WERI-Rb-1 (cell line): ENCODE measurements at regions not wholly inside any gene's neighbourhood (a gene's known extent, or its start where the extent isn't known, plus 50 kb on each side); places are given as distances from the start of the nearest gene placed in this dataset.

Experiments
- DNase-seq: peaks from one replicate; pipeline ENCODE4 v3.0.0-alpha.2; 2020
- H3K27ac ChIP-seq: fragments of 250-450 bp; sonication (Bioruptor Pico); 2 replicates; pipeline ENCODE4 v1.5.1; 2020; ENCODE audit warnings: mild to moderate bottlenecking, moderate library complexity
- H3K27me3 ChIP-seq: fragments of 250-450 bp; sonication (Bioruptor Pico); 2 replicates; pipeline ENCODE4 v1.5.1; 2021; ENCODE audit warnings: mild to moderate bottlenecking, low read depth, moderate library complexity; ENCODE audit not compliant: insufficient read depth, severe bottlenecking
- H3K36me3 ChIP-seq: fragments of 250-450 bp; sonication (Bioruptor Pico); 2 replicates; pipeline ENCODE4 v1.5.1; 2020; ENCODE audit warnings: mild to moderate bottlenecking, moderate library complexity
- H3K4me3 ChIP-seq: 2 replicates; pipeline ENCODE4 v1.5.1; 2011; ENCODE audit warnings: low read depth, mild to moderate bottlenecking, control low read depth, low read length
- H3K9me3 ChIP-seq: fragments of 250-450 bp; sonication (Bioruptor Pico); 2 replicates; pipeline ENCODE4 v1.5.1; 2021; ENCODE audit warnings: mild to moderate bottlenecking, moderate library complexity; ENCODE audit not compliant: severe bottlenecking
- CTCF ChIP-seq: IDR thresholded peaks from 2 replicates; pipeline ENCODE4 v1.5.1; 2011; ENCODE audit warnings: low read depth, mild to moderate bottlenecking, control low read depth, inconsistent platforms, low read length

DNA sequence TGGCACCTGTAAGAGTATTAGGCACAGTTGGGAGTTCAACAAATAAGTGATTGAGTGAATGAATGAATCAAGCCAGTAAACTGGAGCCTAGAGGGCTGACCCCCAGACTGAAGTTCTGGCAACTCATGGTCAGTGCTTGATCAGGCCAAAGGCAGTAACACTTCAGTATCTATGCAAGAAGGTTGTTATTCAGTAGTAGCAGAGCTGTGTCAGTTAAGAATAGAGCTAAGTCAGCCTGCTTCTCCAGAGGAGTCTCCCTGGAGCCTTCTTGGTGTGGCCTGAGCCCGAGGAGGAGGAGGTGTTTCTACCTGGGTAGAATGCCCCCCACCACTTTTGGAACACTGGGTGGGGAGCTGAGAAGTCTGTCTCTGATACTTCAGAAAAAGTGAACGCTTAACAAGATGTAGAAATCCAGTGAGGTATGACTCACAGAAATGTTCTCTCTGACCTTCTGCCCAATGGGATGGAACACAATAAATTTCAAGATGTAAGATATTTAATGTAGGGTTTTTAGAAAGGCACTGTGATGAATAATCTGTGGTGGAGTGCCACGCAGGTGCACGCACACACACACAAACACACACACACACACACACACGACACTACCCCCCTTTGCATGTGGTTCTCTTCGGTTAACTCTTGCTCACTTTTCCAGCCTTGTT is 219.9 kb downstream of the HIPK3 start:
- no peaks in the 10 kb centered on the region for H3K9me3 ChIP-seq
- no peak for TF ChIP-seq CTCF
- no peak overlapping the region for H3K27ac ChIP-seq
- no peak overlapping the region for H3K4me3 ChIP-seq
- no peaks in the 10 kb centered on the region for H3K27me3 ChIP-seq
- no peak for DNase-seq
- no peaks in the 10 kb centered on the region for H3K36me3 ChIP-seq

GRCh38 chr11:33475993-33476392 is 218.8 kb downstream of the HIPK3 start:
- H3K27me3 ChIP-seq, result no peaks in the 10 kb centered on the region
- no peak overlapping the region for H3K4me3 ChIP-seq
- no peak for DNase-seq
- no peaks in the 10 kb centered on the region for H3K9me3 ChIP-seq
- H3K36me3 ChIP-seq, result no peaks in the 10 kb centered on the region
- no peak for TF ChIP-seq CTCF
- no peak overlapping the region for H3K27ac ChIP-seq

DNA sequence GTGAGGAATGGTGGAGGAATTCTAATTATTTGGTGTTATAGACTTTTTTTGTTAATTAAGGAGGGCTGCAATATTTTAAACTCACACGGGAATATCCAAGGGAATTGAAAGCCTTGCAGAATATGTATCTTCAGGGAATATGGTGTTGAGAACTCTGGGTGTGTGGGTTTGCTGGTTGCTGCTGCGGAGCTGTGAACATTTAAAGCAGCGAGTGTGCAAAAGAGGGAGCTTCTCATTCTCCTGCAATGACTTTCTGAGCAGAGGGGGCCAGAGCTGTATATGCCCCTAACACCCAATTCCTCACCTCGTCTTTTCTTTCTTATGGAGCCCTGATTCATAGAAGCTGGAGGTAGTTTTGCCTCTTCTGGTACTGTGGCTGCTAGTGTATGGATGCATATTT is 217.7 kb downstream of the HIPK3 start:
- Histone ChIP-seq H3K9me3 (no peaks in the 10 kb centered on the region), H3K36me3 (no peaks in the 10 kb centered on the region), H3K4me3 (no peak overlapping the region), H3K27me3 (no peaks in the 10 kb centered on the region), H3K27ac (no peak overlapping the region)
- TF ChIP-seq CTCF, result no peak
- DNase-seq, result no peak

GRCh38 chr11:33471541-33471940 is 214.4 kb downstream of the HIPK3 start:
- Histone ChIP-seq H3K36me3 (no peaks in the 10 kb centered on the region), H3K27ac (no peak overlapping the region), H3K27me3 (no peaks in the 10 kb centered on the region), H3K4me3 (no peak overlapping the region), H3K9me3 (no peaks in the 10 kb centered on the region)
- no peak for TF ChIP-seq CTCF
- DNase-seq, result no peak

- Histone ChIP-seq H3K27me3 (no peaks in the 10 kb centered on the region), H3K36me3 (no peaks in the 10 kb centered on the region), H3K27ac (no peak overlapping the region), H3K9me3 (no peaks in the 10 kb centered on the region), H3K4me3 (no peak overlapping the region)
- TF ChIP-seq CTCF, result no peak
- no peak for DNase-seq
Observed at GRCh38 chr11:33467966-33468365, 210.8 kb downstream of the HIPK3 start.

- H3K27ac ChIP-seq, result no peak overlapping the region
Observed at GRCh38 chr11:33463059-33463458, 205.9 kb downstream of the HIPK3 start.

More at GRCh38 chr11:33463059-33463458, 205.9 kb downstream of the HIPK3 start:
- no peak for DNase-seq
- H3K36me3 ChIP-seq, result no peaks in the 10 kb centered on the region
- H3K9me3 ChIP-seq, result no peaks in the 10 kb centered on the region
- no peak overlapping the region for H3K4me3 ChIP-seq
- no peak for TF ChIP-seq CTCF
- no peaks in the 10 kb centered on the region for H3K27me3 ChIP-seq
